Neural cell (in vitro differentiated cells): ENCODE measurements at regions not wholly inside any gene's neighbourhood (a gene's known extent, or its start where the extent isn't known, plus 50 kb on each side); places are given as distances from the start of the nearest gene placed in this dataset.

Source experiments
- H2AFZ ChIP-seq: fragments of 200-600, 300-800 bp; sonication (generic), shearing (Covaris generic); 2 replicates; pipeline ENCODE4 v1.6.0; 2014; ENCODE audit warnings: low read depth, mild to moderate bottlenecking, antibody characterized with exemption, low read length, moderate library complexity
- H3F3A ChIP-seq: fragments of 200-600 bp; shearing (Covaris generic); 2 replicates; pipeline ENCODE4 v1.6.1; 2016; ENCODE audit warnings: mild to moderate bottlenecking, moderate library complexity, mixed read lengths, antibody characterized with exemption, low read length; ENCODE audit not compliant: insufficient read depth, poor library complexity, severe bottlenecking
- H3K27ac ChIP-seq: fragments of 200-600, 300-800 bp; sonication (generic), shearing (Covaris generic); 2 replicates; pipeline ENCODE4 v1.5.1; 2014; ENCODE audit warnings: mild to moderate bottlenecking, low read length, moderate library complexity
- H3K27me3 ChIP-seq: fragments of 300-800, 200-600 bp; sonication (generic), shearing (Covaris generic); 2 replicates; pipeline ENCODE4 v1.6.0; 2014; ENCODE audit warnings: mild to moderate bottlenecking, low read depth, low read length, moderate library complexity; ENCODE audit not compliant: insufficient read depth
- H3K36me3 ChIP-seq: fragments of 300-800, 200-600 bp; sonication (generic), shearing (Covaris generic); 2 replicates; pipeline ENCODE4 v1.5.1; 2014; ENCODE audit warnings: mild to moderate bottlenecking, antibody characterized with exemption, low read length, moderate library complexity; ENCODE audit not compliant: insufficient read depth
- H3K4me2 ChIP-seq: fragments of 300-800, 200-600 bp; sonication (generic), shearing (Covaris generic); 2 replicates; pipeline ENCODE4 v1.6.0; 2014; ENCODE audit warnings: mild to moderate bottlenecking, low read length
- H3K4me3 ChIP-seq: fragments of 300-800, 200-600 bp; sonication (generic), shearing (Covaris generic); 2 replicates; pipeline ENCODE4 v1.5.1; 2014; ENCODE audit warnings: mild to moderate bottlenecking, low read length, moderate library complexity
- H3K79me2 ChIP-seq: fragments of 200-600 bp; shearing (Covaris generic); replicated peaks from 2 replicates; pipeline ENCODE4 v1.6.0; 2014; ENCODE audit warnings: mild to moderate bottlenecking, low read length, moderate library complexity; ENCODE audit not compliant: insufficient read depth
- H3K9ac ChIP-seq: fragments of 300-800, 200-600 bp; sonication (generic), shearing (Covaris generic); 2 replicates; pipeline ENCODE4 v1.6.1; 2016; ENCODE audit warnings: mild to moderate bottlenecking, low read length, mixed read lengths
- H3K9me2 ChIP-seq: fragments of 200-600 bp; shearing (Covaris generic); 2 replicates; pipeline ENCODE4 v1.6.1; 2016; ENCODE audit warnings: mild to moderate bottlenecking, low read length, mixed read lengths; ENCODE audit not compliant: insufficient read depth
- H3K9me3 ChIP-seq: fragments of 200-600, 300-800 bp; sonication (generic), shearing (Covaris generic); 2 replicates; pipeline ENCODE4 v1.6.1; 2016; ENCODE audit warnings: mild to moderate bottlenecking, mixed run types, low read length, moderate library complexity, mixed read lengths
- H4K20me1 ChIP-seq: fragments of 200-600 bp; shearing (Covaris generic); 2 replicates; pipeline ENCODE4 v1.6.1; 2016; ENCODE audit warnings: mild to moderate bottlenecking, mixed run types; ENCODE audit not compliant: insufficient read depth
- EP300 ChIP-seq: fragments of 450-650 bp; conservative IDR thresholded peaks from 2 replicates; pipeline ENCODE4 v1.6.1; 2014; ENCODE audit warnings: antibody characterized with exemption, mild to moderate bottlenecking, moderate library complexity; ENCODE audit not compliant: poor library complexity, severe bottlenecking
- EZH2 ChIP-seq: fragments of 200-600, 300-800 bp; shearing (Covaris generic), sonication (generic); IDR thresholded peaks from 2 replicates; pipeline ENCODE4 v1.6.1; 2014; ENCODE audit warnings: antibody characterized with exemption, low read length, borderline replicate concordance, mild to moderate bottlenecking; ENCODE audit not compliant: insufficient read depth, poor library complexity, severe bottlenecking
- MXI1 ChIP-seq: fragments of 450-650 bp; conservative IDR thresholded peaks from 2 replicates; pipeline ENCODE4 v1.6.1; 2014; ENCODE audit warnings: antibody characterized with exemption, mild to moderate bottlenecking; ENCODE audit not compliant: poor library complexity, severe bottlenecking
- POLR2AphosphoS5 ChIP-seq: IDR thresholded peaks from 2 replicates; pipeline ENCODE4 v1.6.1; 2012
- RAD21 ChIP-seq: fragments of 450-650 bp; conservative IDR thresholded peaks from 2 replicates; pipeline ENCODE4 v1.6.1; 2014; ENCODE audit warnings: antibody characterized with exemption, mild to moderate bottlenecking, moderate library complexity
- SMC3 ChIP-seq: fragments of 450-650 bp; conservative IDR thresholded peaks from 2 replicates; pipeline ENCODE4 v1.6.1; 2014; ENCODE audit warnings: antibody characterized with exemption, mild to moderate bottlenecking, moderate library complexity; ENCODE audit not compliant: poor library complexity
- TAF1 ChIP-seq: IDR thresholded peaks from 2 replicates; pipeline ENCODE4 v1.6.1; 2012; ENCODE audit warnings: low read depth
- TF ChIP-seq, protein P1 (sequence below): IDR thresholded peaks from 2 replicates; pipeline ENCODE4 v1.6.1; 2012; ENCODE audit warnings: borderline replicate concordance
- TF ChIP-seq, protein P2 (sequence below): fragments of 450-650 bp; IDR thresholded peaks from 2 replicates; pipeline ENCODE4 v1.5.1; 2014; ENCODE audit warnings: antibody characterized with exemption, mild to moderate bottlenecking, moderate library complexity; ENCODE audit not compliant: poor library complexity, severe bottlenecking

DNA sequence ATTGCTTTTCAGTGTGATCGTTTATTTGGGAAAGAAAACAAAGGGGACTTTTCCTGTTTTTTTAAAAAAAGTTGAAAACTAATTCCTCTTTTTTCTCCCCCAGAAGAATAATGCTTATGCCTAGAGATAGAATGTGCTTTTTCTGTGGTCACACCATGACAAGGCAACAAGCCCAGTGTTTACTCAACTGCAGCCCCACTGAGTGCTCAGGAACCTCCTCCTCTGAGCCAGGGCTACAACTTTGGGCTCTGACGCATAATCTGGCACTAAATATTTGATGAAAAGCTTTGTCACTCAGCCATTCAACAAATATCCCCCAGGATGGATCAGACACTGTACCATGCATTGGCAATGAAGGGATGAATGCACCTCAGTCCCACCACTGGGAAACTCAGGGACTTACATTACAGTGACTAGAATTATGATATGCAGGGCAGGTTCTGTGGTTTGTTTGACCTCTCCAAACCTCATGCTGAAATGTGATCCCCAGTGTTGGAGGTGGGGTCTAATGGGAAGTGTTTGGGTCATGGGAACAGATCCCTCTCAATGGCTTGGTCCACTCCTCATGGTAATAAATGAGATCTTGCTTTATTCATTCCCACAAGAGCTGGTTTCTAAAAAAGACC, 155.9 kb downstream of the CCDC34 start:
- Histone ChIP-seq H4K20me1 (no peaks in the 10 kb centered on the region), H3K9me3 (no peaks in the 10 kb centered on the region), H3K9ac (no peak overlapping the region), H2AFZ (no peak overlapping the region), H3K4me2 (no peak overlapping the region), H3K27me3 (no peaks in the 10 kb centered on the region), H3K9me2 (no peaks in the 10 kb centered on the region), H3K36me3 (no peaks in the 10 kb centered on the region), H3K4me3 (no peak overlapping the region), H3K79me2 (no peaks in the 10 kb centered on the region), H3K27ac (no peak overlapping the region), H3F3A (no peaks in the 10 kb centered on the region)
- TF ChIP-seq TAF1 (no peak), RAD21 (no peak), POLR2AphosphoS5 (no peak), EZH2 (no peak), EP300 (no peak), MXI1 (no peak), SMC3 (no peak)
- TF ChIP-seq, protein P1, sequence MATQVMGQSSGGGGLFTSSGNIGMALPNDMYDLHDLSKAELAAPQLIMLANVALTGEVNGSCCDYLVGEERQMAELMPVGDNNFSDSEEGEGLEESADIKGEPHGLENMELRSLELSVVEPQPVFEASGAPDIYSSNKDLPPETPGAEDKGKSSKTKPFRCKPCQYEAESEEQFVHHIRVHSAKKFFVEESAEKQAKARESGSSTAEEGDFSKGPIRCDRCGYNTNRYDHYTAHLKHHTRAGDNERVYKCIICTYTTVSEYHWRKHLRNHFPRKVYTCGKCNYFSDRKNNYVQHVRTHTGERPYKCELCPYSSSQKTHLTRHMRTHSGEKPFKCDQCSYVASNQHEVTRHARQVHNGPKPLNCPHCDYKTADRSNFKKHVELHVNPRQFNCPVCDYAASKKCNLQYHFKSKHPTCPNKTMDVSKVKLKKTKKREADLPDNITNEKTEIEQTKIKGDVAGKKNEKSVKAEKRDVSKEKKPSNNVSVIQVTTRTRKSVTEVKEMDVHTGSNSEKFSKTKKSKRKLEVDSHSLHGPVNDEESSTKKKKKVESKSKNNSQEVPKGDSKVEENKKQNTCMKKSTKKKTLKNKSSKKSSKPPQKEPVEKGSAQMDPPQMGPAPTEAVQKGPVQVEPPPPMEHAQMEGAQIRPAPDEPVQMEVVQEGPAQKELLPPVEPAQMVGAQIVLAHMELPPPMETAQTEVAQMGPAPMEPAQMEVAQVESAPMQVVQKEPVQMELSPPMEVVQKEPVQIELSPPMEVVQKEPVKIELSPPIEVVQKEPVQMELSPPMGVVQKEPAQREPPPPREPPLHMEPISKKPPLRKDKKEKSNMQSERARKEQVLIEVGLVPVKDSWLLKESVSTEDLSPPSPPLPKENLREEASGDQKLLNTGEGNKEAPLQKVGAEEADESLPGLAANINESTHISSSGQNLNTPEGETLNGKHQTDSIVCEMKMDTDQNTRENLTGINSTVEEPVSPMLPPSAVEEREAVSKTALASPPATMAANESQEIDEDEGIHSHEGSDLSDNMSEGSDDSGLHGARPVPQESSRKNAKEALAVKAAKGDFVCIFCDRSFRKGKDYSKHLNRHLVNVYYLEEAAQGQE = no peak
- TF ChIP-seq, protein P2, sequence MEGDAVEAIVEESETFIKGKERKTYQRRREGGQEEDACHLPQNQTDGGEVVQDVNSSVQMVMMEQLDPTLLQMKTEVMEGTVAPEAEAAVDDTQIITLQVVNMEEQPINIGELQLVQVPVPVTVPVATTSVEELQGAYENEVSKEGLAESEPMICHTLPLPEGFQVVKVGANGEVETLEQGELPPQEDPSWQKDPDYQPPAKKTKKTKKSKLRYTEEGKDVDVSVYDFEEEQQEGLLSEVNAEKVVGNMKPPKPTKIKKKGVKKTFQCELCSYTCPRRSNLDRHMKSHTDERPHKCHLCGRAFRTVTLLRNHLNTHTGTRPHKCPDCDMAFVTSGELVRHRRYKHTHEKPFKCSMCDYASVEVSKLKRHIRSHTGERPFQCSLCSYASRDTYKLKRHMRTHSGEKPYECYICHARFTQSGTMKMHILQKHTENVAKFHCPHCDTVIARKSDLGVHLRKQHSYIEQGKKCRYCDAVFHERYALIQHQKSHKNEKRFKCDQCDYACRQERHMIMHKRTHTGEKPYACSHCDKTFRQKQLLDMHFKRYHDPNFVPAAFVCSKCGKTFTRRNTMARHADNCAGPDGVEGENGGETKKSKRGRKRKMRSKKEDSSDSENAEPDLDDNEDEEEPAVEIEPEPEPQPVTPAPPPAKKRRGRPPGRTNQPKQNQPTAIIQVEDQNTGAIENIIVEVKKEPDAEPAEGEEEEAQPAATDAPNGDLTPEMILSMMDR = no peak

DNA sequence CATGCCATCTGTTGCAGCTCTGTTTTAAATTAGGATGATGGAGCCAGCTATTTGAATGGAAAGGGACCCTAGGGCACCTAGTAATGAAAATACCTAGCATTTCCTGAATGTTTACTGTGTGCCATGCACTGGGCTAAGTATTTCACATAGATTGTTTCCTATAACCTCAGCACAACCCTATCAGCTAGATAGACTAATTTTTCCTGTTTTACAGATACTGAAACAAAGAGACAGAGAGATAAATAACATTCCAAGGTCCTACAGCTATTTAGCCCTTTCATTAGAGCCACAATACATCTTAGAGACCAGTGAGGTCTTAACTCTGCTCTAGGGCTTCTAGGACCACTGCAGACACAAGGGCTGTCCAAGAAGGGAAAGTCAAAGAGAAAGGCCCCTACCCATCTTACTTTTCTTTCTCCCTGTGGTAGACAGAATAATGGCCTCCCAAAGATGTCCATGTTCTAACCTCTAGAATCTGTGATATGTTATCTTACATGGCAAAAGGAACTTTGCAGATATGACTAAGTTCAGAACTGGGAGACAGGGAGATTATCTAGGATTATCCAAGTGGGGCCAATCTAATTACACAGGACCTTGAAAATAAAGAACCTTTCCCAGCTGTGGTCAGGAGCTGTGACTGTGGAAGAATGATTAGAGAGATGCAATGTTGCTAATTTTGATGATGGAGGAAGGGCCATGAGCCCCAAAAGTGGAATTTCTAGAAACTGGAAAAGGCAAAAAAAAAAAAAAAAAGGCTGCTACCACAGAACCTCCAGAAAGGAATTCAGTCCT, 157.0 kb downstream of the CCDC34 start:
- Histone ChIP-seq H3K9me2 (no peaks in the 10 kb centered on the region), H3K79me2 (no peaks in the 10 kb centered on the region), H3K27me3 (no peaks in the 10 kb centered on the region), H3K9ac (no peak overlapping the region), H3K27ac (no peak overlapping the region), H3K9me3 (no peaks in the 10 kb centered on the region), H4K20me1 (no peaks in the 10 kb centered on the region), H3K36me3 (no peaks in the 10 kb centered on the region), H2AFZ (no peak overlapping the region), H3F3A (no peaks in the 10 kb centered on the region), H3K4me3 (no peak overlapping the region), H3K4me2 (no peak overlapping the region)
- TF ChIP-seq POLR2AphosphoS5 (no peak), EZH2 (no peak), TAF1 (no peak), RAD21 (no peak), EP300 (no peak), SMC3 (no peak)
